Ecto neural progenitor cell (in vitro differentiated cells): ENCODE measurements at regions not wholly inside any gene's neighbourhood (a gene's known extent, or its start where the extent isn't known, plus 50 kb on each side); places are given as distances from the start of the nearest gene placed in this dataset.

Experiments used
- DNase-seq: peaks from one replicate; pipeline ENCODE4 v3.0.0-alpha.2; 2018; ENCODE audit warnings: low spot score

- no peak for DNase-seq
Observed at GRCh38 chr20:51217347-51218045, 194.6 kb upstream of the KCNG1 start.

GRCh38 chr20:51216850-51217249 is 193.9 kb upstream of the KCNG1 start:
- DNase-seq: no peak

GRCh38 chr20:51212816-51213215 is 189.9 kb upstream of the KCNG1 start:
- no peak for DNase-seq

GRCh38 chr20:51211191-51211590 is 188.3 kb upstream of the KCNG1 start:
- DNase-seq: no peak

- DNase-seq: no peak
Observed at GRCh38 chr20:51210084-51210483, 187.2 kb upstream of the KCNG1 start.

GRCh38 chr20:51208162-51208561 is 185.3 kb upstream of the KCNG1 start:
- no peak for DNase-seq

GRCh38 chr20:51206032-51206662 is 183.2 kb upstream of the KCNG1 start:
- DNase-seq: no peak

- DNase-seq: no peak
Observed at GRCh38 chr20:51204794-51205193, 181.9 kb upstream of the KCNG1 start.

GRCh38 chr20:51204051-51204715 is 181.3 kb upstream of the KCNG1 start:
- no peak for DNase-seq

- DNase-seq: no peak
Observed at GRCh38 chr20:51202304-51202703, 179.4 kb upstream of the KCNG1 start.

- DNase-seq: no peak
Observed at GRCh38 chr20:51199920-51200319, 177.0 kb upstream of the KCNG1 start.

GRCh38 chr20:51198876-51199523 is 176.1 kb upstream of the KCNG1 start:
- no peak for DNase-seq

- DNase-seq: no peak
Observed at GRCh38 chr20:51198238-51198637, 175.3 kb upstream of the KCNG1 start.

GRCh38 chr20:51196991-51197651 is 174.2 kb upstream of the KCNG1 start:
- no peak for DNase-seq

- no peak for DNase-seq
Observed at GRCh38 chr20:51195990-51196389, 173.1 kb upstream of the KCNG1 start.

GRCh38 chr20:51195419-51195901 is 172.6 kb upstream of the KCNG1 start:
- no peak for DNase-seq

GRCh38 chr20:51193066-51193772 is 170.3 kb upstream of the KCNG1 start:
- DNase-seq: no peak

- DNase-seq: no peak
Observed at GRCh38 chr20:51190783-51191180, 167.9 kb upstream of the KCNG1 start.

GRCh38 chr20:51189814-51190782 is 167.2 kb upstream of the KCNG1 start:
- DNase-seq: no peak

- no peak for DNase-seq
Observed at GRCh38 chr20:51188941-51189340, 166.0 kb upstream of the KCNG1 start.
